Keratinocyte (primary cell): ENCODE measurements at regions not wholly inside any gene's neighbourhood (a gene's known extent, or its start where the extent isn't known, plus 50 kb on each side); places are given as distances from the start of the nearest gene placed in this dataset.

Experiments
- DNase-seq: peaks from one replicate; pipeline ENCODE4 v3.0.0-alpha.2; 2011; ENCODE audit warnings: low read depth, missing footprints, low spot score
- FAIRE-seq: peaks from 2 replicates; lab custom pipeline; 2011; peaks lifted over from hg19 to GRCh38; lab: Jason Lieb, UNC
- H2AFZ ChIP-seq: 2 replicates; pipeline ENCODE4 v1.6.0; 2012; ENCODE audit warnings: low read length, control low read depth, inconsistent platforms; ENCODE audit not compliant: control insufficient read depth
- H3K27ac ChIP-seq: 2 replicates; pipeline ENCODE4 v1.5.1; 2011; ENCODE audit warnings: low read length; ENCODE audit not compliant: control insufficient read depth, insufficient read depth
- H3K27me3 ChIP-seq: 3 replicates; pipeline ENCODE4 v1.6.0; 2011; ENCODE audit warnings: low read length; ENCODE audit not compliant: control insufficient read depth, insufficient read depth; ENCODE audit errors: extremely low read depth
- H3K36me3 ChIP-seq, 2 experiments: 2 replicates in 1 of 2; 3 replicates in 1 of 2; pipeline ENCODE4 v1.5.1; 2011; ENCODE audit warnings: low read length in 2 of 2, mild to moderate bottlenecking in 1 of 2; ENCODE audit not compliant: control insufficient read depth in 2 of 2, insufficient read depth in 2 of 2; ENCODE audit errors: extremely low read depth in 1 of 2
- H3K4me1 ChIP-seq: 3 replicates; pipeline ENCODE4 v1.5.1; 2011; ENCODE audit warnings: low read length; ENCODE audit not compliant: control insufficient read depth, insufficient read depth; ENCODE audit errors: extremely low read depth
- H3K4me2 ChIP-seq: 3 replicates; pipeline ENCODE4 v1.6.0; 2011; ENCODE audit warnings: low read depth, low read length; ENCODE audit not compliant: control insufficient read depth, insufficient read depth; ENCODE audit errors: extremely low read depth
- H3K4me3 ChIP-seq, 3 experiments: fragments of 200-600 bp in 1 of 3; sonication (generic) in 1 of 3; 2 replicates in 2 of 3; 3 replicates in 1 of 3; pipeline ENCODE4 v1.5.1; 2011 to 2016; ENCODE audit warnings: low read length in 3 of 3, mild to moderate bottlenecking in 3 of 3, control low read depth in 2 of 3, inconsistent platforms in 1 of 3, low read depth in 1 of 3, mixed read lengths in 1 of 3, mixed run types in 1 of 3, moderate library complexity in 1 of 3; ENCODE audit not compliant: control insufficient read depth in 2 of 3, insufficient read depth in 2 of 3; ENCODE audit errors: extremely low read depth in 1 of 3
- H3K79me2 ChIP-seq: 2 replicates; pipeline ENCODE4 v1.6.0; 2012; ENCODE audit warnings: low read length; ENCODE audit not compliant: control insufficient read depth, insufficient read depth
- H3K9ac ChIP-seq: 3 replicates; pipeline ENCODE4 v1.6.0; 2011; ENCODE audit warnings: low read length; ENCODE audit not compliant: control insufficient read depth, insufficient read depth; ENCODE audit errors: extremely low read depth
- H3K9me1 ChIP-seq: 3 replicates; pipeline ENCODE4 v1.6.0; 2011; ENCODE audit warnings: low read length; ENCODE audit not compliant: control insufficient read depth, insufficient read depth; ENCODE audit errors: extremely low read depth
- H3K9me3 ChIP-seq: 2 replicates; pipeline ENCODE4 v1.5.1; 2012; ENCODE audit warnings: low read depth, low read length; ENCODE audit not compliant: control insufficient read depth
- H4K20me1 ChIP-seq: 3 replicates; pipeline ENCODE4 v1.6.0; 2011; ENCODE audit warnings: low read length; ENCODE audit not compliant: control insufficient read depth, insufficient read depth; ENCODE audit errors: extremely low read depth
- CTCF ChIP-seq, 3 experiments: IDR thresholded peaks in 1 of 3; conservative IDR thresholded peaks in 1 of 3; optimal IDR thresholded peaks in 1 of 3; 2 replicates in 2 of 3; 3 replicates in 1 of 3; pipeline versions ENCODE3 to v1.5.1; 2011; ENCODE audit warnings: low read length in 3 of 3, mild to moderate bottlenecking in 3 of 3, moderate library complexity in 2 of 3, control low read depth in 1 of 3, inconsistent platforms in 1 of 3; ENCODE audit not compliant: insufficient read depth in 2 of 3; ENCODE audit errors: extremely low read depth in 1 of 3
- EZH2 ChIP-seq: IDR thresholded peaks from one replicate; pipeline ENCODE4 v1.6.1; 2012; ENCODE audit warnings: inconsistent platforms, mild to moderate bottlenecking, low read length, moderate library complexity
- dilution Hi-C: fragments of 300-500 bp; cut with MboI; formaldehyde crosslinking; loops from one replicate; pipeline ENCODE4 v1.7.0; 2020; ENCODE audit warnings: low sequenced_read_pairs; ENCODE audit not compliant: extremely low pct_ligation_motif_present

- H3K9me3 ChIP-seq, result no peaks in the 10 kb centered on the region
- no peaks in the 10 kb centered on the region for H3K9me1 ChIP-seq
- H4K20me1 ChIP-seq, result no peaks in the 10 kb centered on the region
- TF ChIP-seq CTCF (optimal IDR thresholded peaks at IDR 0.05 in 1 of 3, IDR thresholded peaks at IDR 0.05 in 1 of 3, conservative IDR thresholded peaks at IDR 0.05 in 1 of 3; ENCODE audit: extremely low read depth in 1 of 3, insufficient read depth in 2 of 3, low read length in 3 of 3), result no peak
- no peak for TF ChIP-seq EZH2
- FAIRE-seq (no peak), DNase-seq (no peak)
- no peaks in the 10 kb centered on the region for H3K36me3 ChIP-seq
- H2AFZ ChIP-seq, result no peak overlapping the region
- no peak overlapping the region for H3K4me2 ChIP-seq
- no peak overlapping the region for H3K27ac ChIP-seq
- H3K79me2 ChIP-seq, result no peaks in the 10 kb centered on the region
- H3K4me1 ChIP-seq, result no peaks in the 10 kb centered on the region
- H3K9ac ChIP-seq, result no peak overlapping the region
- dilution Hi-C loops, result no loop called here
- peaks cover 18% of the 10 kb centered on the region for H3K27me3 ChIP-seq
- H3K4me3 ChIP-seq, result no peak overlapping the region
These were observed 173.3 kb upstream of the MGAT5 start for GRCh38 chr2:134080386-134081089.

- DNase-seq, result no peak
- no peak for TF ChIP-seq CTCF (optimal IDR thresholded peaks at IDR 0.05 in 1 of 3, IDR thresholded peaks at IDR 0.05 in 1 of 3, conservative IDR thresholded peaks at IDR 0.05 in 1 of 3; ENCODE audit: extremely low read depth in 1 of 3, insufficient read depth in 2 of 3, low read length in 3 of 3)
- no peak for TF ChIP-seq EZH2
- no peak overlapping the region for H2AFZ ChIP-seq
- no peak for FAIRE-seq
- H3K27ac ChIP-seq, result no peak overlapping the region
- H3K79me2 ChIP-seq, result no peaks in the 10 kb centered on the region
- H4K20me1 ChIP-seq, result no peaks in the 10 kb centered on the region
- no peak overlapping the region for H3K4me3 ChIP-seq
- no peak overlapping the region for H3K9ac ChIP-seq
- H3K27me3 ChIP-seq, result peaks cover 18% of the 10 kb centered on the region
- no peak overlapping the region for H3K4me2 ChIP-seq
- no peaks in the 10 kb centered on the region for H3K9me3 ChIP-seq
- H3K4me1 ChIP-seq, result no peaks in the 10 kb centered on the region
- no peaks in the 10 kb centered on the region for H3K9me1 ChIP-seq
- dilution Hi-C loops, result no loop called here
- no peaks in the 10 kb centered on the region for H3K36me3 ChIP-seq
These were observed 172.5 kb upstream of the MGAT5 start for GRCh38 chr2:134081238-134081938.
